ENCODE measurements at regions not wholly inside any gene's neighbourhood (a gene's known extent, or its start where the extent isn't known, plus 50 kb on each side); places are given as distances from the start of the nearest gene placed in this dataset.

- TF ChIP-seq GATA3 (IDR thresholded peaks at IDR 0.05; ENCODE audit: low read depth, low read length), result no peak
- TF ChIP-seq GATA2 (IDR thresholded peaks at IDR 0.05; ENCODE audit: low read depth, low read length), result no peak
These were observed 298.5 kb upstream of the SLC35B3 start for GRCh38 chr6:8733879-8734278.

Measured in SH-SY5Y (cell line).